ENCODE measurements at regions not wholly inside any gene's neighbourhood (a gene's known extent, or its start where the extent isn't known, plus 50 kb on each side); places are given as distances from the start of the nearest gene placed in this dataset.
"Not testable (repeated sequence)": the region's sequence is repeated elsewhere in the genome, so short reads cannot be mapped to it uniquely, and the experiment has no call there.

DNA sequence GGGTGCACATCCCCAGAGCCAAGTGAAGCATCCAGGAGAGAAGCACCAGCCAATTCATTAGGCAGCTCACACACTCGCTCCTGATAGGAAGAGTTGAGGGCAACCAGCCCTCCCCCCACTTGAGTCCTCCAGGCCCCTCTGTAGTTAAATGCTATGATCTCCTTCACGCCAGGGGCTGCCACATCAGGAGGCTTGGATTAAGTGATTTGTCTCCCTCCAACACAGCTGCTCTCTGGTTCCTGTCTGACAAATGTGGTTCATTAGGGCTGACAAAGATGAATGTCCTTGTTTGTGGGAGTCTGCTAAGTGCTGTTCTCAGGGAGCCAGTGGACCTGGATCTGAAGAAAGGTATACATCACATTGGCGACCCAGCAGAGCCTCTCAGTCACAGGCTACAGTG lies 94.5 kb upstream of the WSCD1 start:
- DNase-seq, result no peak

DNA sequence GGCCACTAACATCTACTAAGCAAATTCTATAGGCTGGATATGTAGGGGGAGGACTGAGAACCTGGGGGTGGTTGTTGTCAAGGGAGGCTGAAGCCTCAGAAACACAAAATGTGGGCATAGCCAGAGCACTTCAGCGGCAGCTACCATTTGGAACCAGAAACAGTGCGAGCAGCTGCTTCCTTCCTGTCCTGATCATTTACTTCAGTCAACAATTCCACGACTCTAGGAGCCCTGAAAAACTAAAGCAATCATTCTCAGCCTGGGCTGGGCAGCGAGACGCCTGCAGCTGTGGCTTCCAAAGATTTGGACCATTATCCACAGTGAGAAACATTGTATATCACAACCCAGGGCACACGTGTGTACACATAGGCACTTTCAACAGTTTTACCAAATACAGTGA lies 93.9 kb upstream of the WSCD1 start:
- no peak for DNase-seq

DNA sequence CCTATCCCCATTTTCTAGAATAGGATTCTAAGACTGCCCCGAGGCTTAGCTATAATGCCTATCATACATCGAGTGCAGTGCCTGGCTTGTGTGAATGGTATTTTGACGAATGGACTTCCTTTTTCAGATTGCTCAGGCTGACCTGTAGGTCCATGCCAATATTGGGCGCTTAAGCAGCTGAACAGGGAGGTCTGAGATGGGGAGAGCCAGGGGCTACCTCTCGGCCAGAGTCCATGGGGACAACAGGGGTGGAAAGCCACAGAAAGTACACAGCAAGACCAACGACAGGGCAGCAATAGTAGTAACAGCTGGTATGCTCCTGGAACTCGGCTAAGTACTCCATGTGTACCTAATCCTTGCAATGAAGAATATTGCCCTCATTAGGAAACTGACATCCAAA lies 91.7 kb upstream of the WSCD1 start:
- DNase-seq, result no peak

GRCh38 chr17:5980941-5981340 lies 89.2 kb upstream of the WSCD1 start:
- no peak for DNase-seq

- no peak for DNase-seq
Measured at GRCh38 chr17:5986644-5987043, 83.5 kb upstream of the WSCD1 start.

GRCh38 chr17:6000426-6000825 lies 69.8 kb upstream of the WSCD1 start:
- no peak for DNase-seq

- DNase-seq, result not testable (repeated sequence)
Measured at GRCh38 chr17:6003221-6003620, 67.0 kb upstream of the WSCD1 start.

- no peak for DNase-seq
Measured at GRCh38 chr17:6005939-6006338, 64.2 kb upstream of the WSCD1 start.

GRCh38 chr17:6011206-6011605 lies 59.0 kb upstream of the WSCD1 start:
- no peak for DNase-seq

DNA sequence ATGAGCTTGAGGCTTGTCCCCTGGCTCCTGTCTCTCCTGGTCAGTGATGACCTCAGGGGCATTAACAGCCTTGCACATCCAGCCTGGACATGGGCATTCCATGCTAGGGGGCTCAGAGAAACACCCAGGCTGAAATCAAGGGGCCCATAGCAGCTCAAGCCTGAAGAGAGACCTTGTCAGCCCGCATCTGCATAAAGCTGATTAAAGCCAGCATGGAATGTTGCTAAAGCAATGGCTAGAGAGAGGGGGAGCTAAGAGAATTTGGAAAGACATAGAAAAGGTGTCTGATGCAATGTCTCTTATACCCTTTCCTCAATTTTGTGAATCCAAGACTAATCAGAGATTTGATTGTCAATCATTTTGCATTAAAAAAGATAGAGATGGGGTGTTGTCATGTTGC lies 51.4 kb upstream of the WSCD1 start:
- no peak for DNase-seq

GRCh38 chr17:6019959-6020358 lies 50.2 kb upstream of the WSCD1 start:
- DNase-seq, result no peak

GRCh38 chr17:6020376-6021010 lies 49.7 kb upstream of the WSCD1 start:
- DNase-seq, result no peak
